Smooth muscle cell (in vitro differentiated cells): ENCODE measurements at regions not wholly inside any gene's neighbourhood (a gene's known extent, or its start where the extent isn't known, plus 50 kb on each side); places are given as distances from the start of the nearest gene placed in this dataset.

Source experiments
- DNase-seq: peaks from one replicate; lab custom pipeline; 2025; ENCODE audit not compliant: unreplicated experiment; lab: John Stamatoyannopoulos, UW
- H2AFZ ChIP-seq: fragments of 200-600 bp; sonication (generic); 2 replicates; pipeline ENCODE4 v1.6.0; 2016; ENCODE audit warnings: antibody characterized with exemption, low read depth, mild to moderate bottlenecking
- H3F3A ChIP-seq: fragments of 200-600 bp; sonication (generic); 2 replicates; pipeline ENCODE4 v1.6.0; 2017; ENCODE audit warnings: antibody characterized with exemption, low read depth
- H3K27ac ChIP-seq: fragments of 200-600 bp; sonication (generic); 2 replicates; pipeline ENCODE4 v1.5.1; 2016; ENCODE audit warnings: low read depth, mild to moderate bottlenecking
- H3K27me3 ChIP-seq: fragments of 200-600 bp; sonication (generic); 2 replicates; pipeline ENCODE4 v1.6.1; 2016; ENCODE audit warnings: low read depth, mild to moderate bottlenecking
- H3K36me3 ChIP-seq: fragments of 200-600 bp; sonication (generic); 2 replicates; pipeline ENCODE4 v1.5.1; 2016; ENCODE audit warnings: low read depth
- H3K4me1 ChIP-seq: fragments of 200-600 bp; sonication (generic); 2 replicates; pipeline ENCODE4 v1.5.1; 2016; ENCODE audit warnings: low read depth
- H3K4me2 ChIP-seq: fragments of 200-600 bp; sonication (generic); 2 replicates; pipeline ENCODE4 v1.6.0; 2016; ENCODE audit warnings: mild to moderate bottlenecking
- H3K4me3 ChIP-seq: fragments of 200-600 bp; sonication (generic); 2 replicates; pipeline ENCODE4 v1.5.1; 2016; ENCODE audit warnings: mild to moderate bottlenecking
- H3K79me2 ChIP-seq: fragments of 200-600 bp; sonication (generic); 2 replicates; pipeline ENCODE4 v1.6.0; 2016; ENCODE audit warnings: low read depth, mild to moderate bottlenecking
- H3K9ac ChIP-seq: fragments of 200-600 bp; sonication (generic); 2 replicates; pipeline ENCODE4 v1.6.0; 2016; ENCODE audit warnings: low read depth
- H3K9me3 ChIP-seq: fragments of 200-600 bp; sonication (generic); replicated peaks from 2 replicates; pipeline ENCODE4 v1.5.1; 2016; ENCODE audit warnings: low read depth
- H4K20me1 ChIP-seq: fragments of 200-600 bp; sonication (generic); 2 replicates; pipeline ENCODE4 v1.6.0; 2016; ENCODE audit warnings: low read depth
- CTCF ChIP-seq: fragments of 200-600 bp; sonication (generic); IDR thresholded peaks from 2 replicates; pipeline ENCODE4 v1.5.1; 2017; ENCODE audit warnings: borderline replicate concordance, mild to moderate bottlenecking, antibody characterized with exemption; ENCODE audit not compliant: insufficient read depth, poor library complexity, severe bottlenecking
- WGBS: methylation state at CpG from one replicate; pipeline ENCODE4 v1.1.7; 2016; ENCODE audit warnings: low lambda C conversion rate; 5-methylcytosine and 5-hydroxymethylcytosine counted together

GRCh38 chr1:8259498-8260290 lies 58.2 kb upstream of the SLC45A1 start:
- H3F3A ChIP-seq = peaks cover 9% of the 10 kb centered on the region
- no peaks in the 10 kb centered on the region for H3K27me3 ChIP-seq
- H3K79me2 ChIP-seq = no peaks in the 10 kb centered on the region
- peak overlapping the region; percentile 4 for H3K4me3 ChIP-seq
- H3K36me3 ChIP-seq = no peaks in the 10 kb centered on the region
- H3K9me3 ChIP-seq = no peaks in the 10 kb centered on the region
- no peak for DNase-seq
- TF ChIP-seq CTCF = no peak
- H3K4me1 ChIP-seq = peaks cover 5% of the 10 kb centered on the region
- peak overlapping the region; percentile 74 for H3K4me2 ChIP-seq
- no peaks in the 10 kb centered on the region for H4K20me1 ChIP-seq
- H3K9ac ChIP-seq = no peak overlapping the region
- WGBS = 43% methylated on average over 13 of the region's 13 CpGs
- H3K27ac ChIP-seq = peak overlapping the region; percentile 29
- H2AFZ ChIP-seq = peak overlapping the region; percentile 87

- H3K27me3 ChIP-seq = no peaks in the 10 kb centered on the region
- TF ChIP-seq CTCF = no peak
- no peaks in the 10 kb centered on the region for H4K20me1 ChIP-seq
- H3K4me3 ChIP-seq = no peak overlapping the region
- H3F3A ChIP-seq = peaks cover 9% of the 10 kb centered on the region
- no peaks in the 10 kb centered on the region for H3K36me3 ChIP-seq
- H3K27ac ChIP-seq = no peak overlapping the region
- H2AFZ ChIP-seq = no peak overlapping the region
- no peaks in the 10 kb centered on the region for H3K9me3 ChIP-seq
- no peaks in the 10 kb centered on the region for H3K79me2 ChIP-seq
- WGBS = 82% methylated on average over 7 of the region's 7 CpGs
- no peak overlapping the region for H3K4me2 ChIP-seq
- no peak for DNase-seq
- H3K4me1 ChIP-seq = peaks cover 5% of the 10 kb centered on the region
- H3K9ac ChIP-seq = no peak overlapping the region
Measured at GRCh38 chr1:8257621-8258020, 60.3 kb upstream of the SLC45A1 start.

GRCh38 chr1:8256321-8256720 lies 61.6 kb upstream of the SLC45A1 start:
- DNase-seq = no peak
- no peaks in the 10 kb centered on the region for H3K36me3 ChIP-seq
- H3K27me3 ChIP-seq = no peaks in the 10 kb centered on the region
- no peak overlapping the region for H3K4me2 ChIP-seq
- TF ChIP-seq CTCF = no peak
- no peak overlapping the region for H3K4me3 ChIP-seq
- H3K4me1 ChIP-seq = peaks cover 5% of the 10 kb centered on the region
- 95% methylated on average over 7 of the region's 7 CpGs for WGBS
- no peak overlapping the region for H3K27ac ChIP-seq
- H3F3A ChIP-seq = peaks cover 9% of the 10 kb centered on the region
- H4K20me1 ChIP-seq = no peaks in the 10 kb centered on the region
- no peak overlapping the region for H2AFZ ChIP-seq
- H3K9ac ChIP-seq = no peak overlapping the region
- H3K9me3 ChIP-seq = no peaks in the 10 kb centered on the region
- no peaks in the 10 kb centered on the region for H3K79me2 ChIP-seq

- H3K4me2 ChIP-seq = no peak overlapping the region
- no peaks in the 10 kb centered on the region for H3K9me3 ChIP-seq
- H3K27ac ChIP-seq = no peak overlapping the region
- no peaks in the 10 kb centered on the region for H4K20me1 ChIP-seq
- DNase-seq = no peak
- H3K9ac ChIP-seq = no peak overlapping the region
- no peak overlapping the region for H3K4me3 ChIP-seq
- no peaks in the 10 kb centered on the region for H3K27me3 ChIP-seq
- peaks cover 5% of the 10 kb centered on the region for H3K4me1 ChIP-seq
- H3K36me3 ChIP-seq = no peaks in the 10 kb centered on the region
- no peaks in the 10 kb centered on the region for H3K79me2 ChIP-seq
- WGBS = 96% methylated on average over 5 of the region's 5 CpGs
- H3F3A ChIP-seq = peaks cover 9% of the 10 kb centered on the region
- TF ChIP-seq CTCF = no peak
- no peak overlapping the region for H2AFZ ChIP-seq
Measured at GRCh38 chr1:8255712-8256111, 62.2 kb upstream of the SLC45A1 start.
